Hematopoietic multipotent progenitor cell treated with erythropoietin and hydrocortisone succinate and interleukin-3 and kit ligand, for 6 days (in vitro differentiated cells): ENCODE measurements at regions not wholly inside any gene's neighbourhood (a gene's known extent, or its start where the extent isn't known, plus 50 kb on each side); places are given as distances from the start of the nearest gene placed in this dataset.
"Not testable (repeated sequence)": the region's sequence is repeated elsewhere in the genome, so short reads cannot be mapped to it uniquely, and the experiment has no call there.

Source experiments
- DNase-seq: peaks from one replicate; pipeline ENCODE4 v3.0.0-alpha.2; 2015

- no peak for DNase-seq
These were observed 286.9 kb downstream of the TMX3 start for GRCh38 chr18:68427951-68428401.

GRCh38 chr18:68426731-68427315 lies 288.1 kb downstream of the TMX3 start:
- DNase-seq: no peak

- no peak for DNase-seq
These were observed 296.0 kb downstream of the TMX3 start for GRCh38 chr18:68418881-68419280.

GRCh38 chr18:68418226-68418868 lies 296.6 kb downstream of the TMX3 start:
- no peak for DNase-seq

- DNase-seq: no peak
These were observed 297.1 kb downstream of the TMX3 start for GRCh38 chr18:68417826-68418225.

GRCh38 chr18:68417166-68417799 lies 297.6 kb downstream of the TMX3 start:
- no peak for DNase-seq

- no peak for DNase-seq
These were observed 300.5 kb downstream of the TMX3 start for GRCh38 chr18:68414407-68414806.

- no peak for DNase-seq
These were observed 305.3 kb downstream of the TMX3 start for GRCh38 chr18:68409576-68409975.

- DNase-seq: no peak
These were observed 308.1 kb downstream of the TMX3 start for GRCh38 chr18:68406761-68407160.

GRCh38 chr18:68402784-68403183 lies 312.1 kb downstream of the TMX3 start:
- no peak for DNase-seq

- DNase-seq: no peak
These were observed 314.0 kb downstream of the TMX3 start for GRCh38 chr18:68400889-68401288.

- DNase-seq: no peak
These were observed 315.2 kb downstream of the TMX3 start for GRCh38 chr18:68399721-68400120.

GRCh38 chr18:68397241-68398035 lies 317.5 kb downstream of the TMX3 start:
- DNase-seq: no peak

GRCh38 chr18:68394705-68395104 lies 320.2 kb downstream of the TMX3 start:
- no peak for DNase-seq

- DNase-seq: no peak
These were observed 323.1 kb downstream of the TMX3 start for GRCh38 chr18:68391801-68392200.

- no peak for DNase-seq
These were observed 327.7 kb downstream of the TMX3 start for GRCh38 chr18:68387246-68387645.

GRCh38 chr18:68383979-68384378 lies 330.9 kb downstream of the TMX3 start:
- not testable (repeated sequence) for DNase-seq

- DNase-seq: no peak
These were observed 338.0 kb downstream of the TMX3 start for GRCh38 chr18:68376926-68377325.

- no peak for DNase-seq
These were observed 352.0 kb downstream of the TMX3 start for GRCh38 chr18:68362907-68363306.

- DNase-seq: no peak
These were observed 359.3 kb downstream of the TMX3 start for GRCh38 chr18:68355637-68356036.

GRCh38 chr18:68354176-68354575 lies 360.7 kb downstream of the TMX3 start:
- no peak for DNase-seq

- DNase-seq: no peak
These were observed 372.8 kb downstream of the TMX3 start for GRCh38 chr18:68342039-68342659.

GRCh38 chr18:68340606-68341005 lies 374.3 kb downstream of the TMX3 start:
- no peak for DNase-seq
